OCI-LY3 (cell line): ENCODE measurements at regions not wholly inside any gene's neighbourhood (a gene's known extent, or its start where the extent isn't known, plus 50 kb on each side); places are given as distances from the start of the nearest gene placed in this dataset.

Source experiments
- EZH2phosphoT487 ChIP-seq: fragments of 200-600 bp; shearing (Covaris generic); IDR thresholded peaks from 2 replicates; pipeline ENCODE4 v1.6.1; 2018; ENCODE audit warnings: antibody characterized with exemption, mixed run types, low read depth
- TF ChIP-seq, protein P1 (sequence below): fragments of 200-600, 300-600 bp; sonication (generic); IDR thresholded peaks from 2 replicates; pipeline ENCODE4 v1.5.1; 2014; ENCODE audit warnings: antibody characterized with exemption, low read length, low read depth

DNA sequence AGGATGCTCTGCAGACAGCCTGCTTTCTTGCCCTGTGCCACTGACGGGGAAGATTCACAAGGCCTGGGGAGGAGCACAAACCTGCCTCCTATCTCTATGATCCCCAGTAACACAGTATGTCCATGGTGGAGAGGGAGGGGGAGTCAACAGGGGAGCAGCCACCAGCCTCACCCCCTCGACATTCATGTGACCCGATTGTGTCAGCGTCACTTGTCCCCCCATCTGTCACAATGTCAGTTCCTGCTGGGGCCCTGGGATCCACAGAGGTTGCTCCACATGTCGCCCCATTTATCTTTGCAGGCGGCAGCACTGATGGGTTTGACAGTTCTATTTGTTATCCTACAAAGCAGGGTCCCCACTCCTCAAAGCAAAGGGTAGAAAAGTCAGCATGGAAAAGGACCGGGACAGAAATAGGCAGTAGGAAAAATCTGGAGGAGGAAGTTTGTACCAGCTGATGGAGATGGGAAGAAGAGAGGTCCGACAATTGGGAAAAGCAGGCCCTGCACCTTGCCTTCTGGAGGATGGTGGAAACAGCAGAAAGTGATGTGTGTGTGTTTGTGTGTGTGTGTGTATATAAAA lies 130.9 kb downstream of the SEC16B start:
- TF ChIP-seq, protein P1, sequence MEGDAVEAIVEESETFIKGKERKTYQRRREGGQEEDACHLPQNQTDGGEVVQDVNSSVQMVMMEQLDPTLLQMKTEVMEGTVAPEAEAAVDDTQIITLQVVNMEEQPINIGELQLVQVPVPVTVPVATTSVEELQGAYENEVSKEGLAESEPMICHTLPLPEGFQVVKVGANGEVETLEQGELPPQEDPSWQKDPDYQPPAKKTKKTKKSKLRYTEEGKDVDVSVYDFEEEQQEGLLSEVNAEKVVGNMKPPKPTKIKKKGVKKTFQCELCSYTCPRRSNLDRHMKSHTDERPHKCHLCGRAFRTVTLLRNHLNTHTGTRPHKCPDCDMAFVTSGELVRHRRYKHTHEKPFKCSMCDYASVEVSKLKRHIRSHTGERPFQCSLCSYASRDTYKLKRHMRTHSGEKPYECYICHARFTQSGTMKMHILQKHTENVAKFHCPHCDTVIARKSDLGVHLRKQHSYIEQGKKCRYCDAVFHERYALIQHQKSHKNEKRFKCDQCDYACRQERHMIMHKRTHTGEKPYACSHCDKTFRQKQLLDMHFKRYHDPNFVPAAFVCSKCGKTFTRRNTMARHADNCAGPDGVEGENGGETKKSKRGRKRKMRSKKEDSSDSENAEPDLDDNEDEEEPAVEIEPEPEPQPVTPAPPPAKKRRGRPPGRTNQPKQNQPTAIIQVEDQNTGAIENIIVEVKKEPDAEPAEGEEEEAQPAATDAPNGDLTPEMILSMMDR: no peak
- TF ChIP-seq EZH2phosphoT487: no peak
